Ascending aorta (tissue), 2 donors: ENCODE measurements at regions not wholly inside any gene's neighbourhood (a gene's known extent, or its start where the extent isn't known, plus 50 kb on each side); places are given as distances from the start of the nearest gene placed in this dataset.
"Not testable (repeated sequence)": the region's sequence is repeated elsewhere in the genome, so short reads cannot be mapped to it uniquely, and the experiment has no call there.

ENCODE experiments used
- DNase-seq, 2 donors: peaks; one replicate each; pipeline ENCODE4 v3.0.0-alpha.2; 2019; ENCODE audit warnings: low spot score in 2 of 2
- H3K27ac ChIP-seq, 2 donors: fragments of 200-600 bp; sonication (generic); one replicate each; pipeline ENCODE4 v1.5.1; 2016 to 2017; ENCODE audit warnings: mild to moderate bottlenecking in 1 of 2
- H3K27me3 ChIP-seq: fragments of 200-600 bp; sonication (generic); one replicate; pipeline ENCODE4 v1.5.1; 2017
- H3K36me3 ChIP-seq, 2 donors: fragments of 200-600 bp; sonication (generic); one replicate each; pipeline ENCODE4 v1.5.1; 2016
- H3K4me1 ChIP-seq, 2 donors: fragments of 200-600 bp; sonication (generic); one replicate each; pipeline ENCODE4 v1.5.1; 2016 to 2017; ENCODE audit warnings: mild to moderate bottlenecking in 1 of 2
- H3K4me3 ChIP-seq, 2 donors: fragments of 200-600 bp; sonication (generic); one replicate each; pipeline ENCODE4 v1.5.1; 2016 to 2017; ENCODE audit warnings: mild to moderate bottlenecking in 1 of 2
- H3K9me3 ChIP-seq, 2 donors: fragments of 200-600 bp; sonication (generic); one replicate each; pipeline ENCODE4 v1.5.1; 2016
- intact Hi-C: fragments of 100-400 bp; cut with DNase I; formaldehyde crosslinking; loops from one replicate; pipeline ENCODE4 v1.15.1; 2023
- TF ChIP-seq, protein P1 (sequence below), 3 experiments: fragments of 200-600 bp in 2 of 3; fragments of 450-650 bp in 1 of 3; sonication (generic) in 2 of 3; IDR thresholded peaks; one replicate each; pipeline ENCODE4 v1.5.1; 2016 to 2019; ENCODE audit warnings: antibody characterized with exemption in 3 of 3, mild to moderate bottlenecking in 1 of 3, moderate library complexity in 1 of 3

DNA sequence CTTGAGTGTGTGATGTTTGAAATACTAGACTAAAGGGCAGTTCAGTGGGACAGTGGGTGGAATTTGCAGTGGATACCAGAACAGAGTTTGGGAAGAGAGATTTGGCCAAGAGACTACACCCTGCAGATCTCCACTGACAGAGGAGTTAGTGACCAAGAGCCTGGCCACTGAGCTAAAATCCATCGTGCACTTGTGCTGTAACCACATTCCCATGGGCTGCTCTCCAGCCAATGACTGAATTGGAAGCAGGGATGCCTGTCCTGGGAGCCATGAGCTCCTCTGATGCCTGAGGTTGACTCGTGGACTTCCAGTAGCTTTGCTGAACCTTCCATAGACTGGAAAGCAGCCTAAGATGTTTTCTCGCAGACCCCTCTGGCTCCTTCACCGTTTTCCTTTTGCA, 296.1 kb downstream of the TRIML1 start:
- intact Hi-C loops: no loop called here
- TF ChIP-seq, protein P1, sequence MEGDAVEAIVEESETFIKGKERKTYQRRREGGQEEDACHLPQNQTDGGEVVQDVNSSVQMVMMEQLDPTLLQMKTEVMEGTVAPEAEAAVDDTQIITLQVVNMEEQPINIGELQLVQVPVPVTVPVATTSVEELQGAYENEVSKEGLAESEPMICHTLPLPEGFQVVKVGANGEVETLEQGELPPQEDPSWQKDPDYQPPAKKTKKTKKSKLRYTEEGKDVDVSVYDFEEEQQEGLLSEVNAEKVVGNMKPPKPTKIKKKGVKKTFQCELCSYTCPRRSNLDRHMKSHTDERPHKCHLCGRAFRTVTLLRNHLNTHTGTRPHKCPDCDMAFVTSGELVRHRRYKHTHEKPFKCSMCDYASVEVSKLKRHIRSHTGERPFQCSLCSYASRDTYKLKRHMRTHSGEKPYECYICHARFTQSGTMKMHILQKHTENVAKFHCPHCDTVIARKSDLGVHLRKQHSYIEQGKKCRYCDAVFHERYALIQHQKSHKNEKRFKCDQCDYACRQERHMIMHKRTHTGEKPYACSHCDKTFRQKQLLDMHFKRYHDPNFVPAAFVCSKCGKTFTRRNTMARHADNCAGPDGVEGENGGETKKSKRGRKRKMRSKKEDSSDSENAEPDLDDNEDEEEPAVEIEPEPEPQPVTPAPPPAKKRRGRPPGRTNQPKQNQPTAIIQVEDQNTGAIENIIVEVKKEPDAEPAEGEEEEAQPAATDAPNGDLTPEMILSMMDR (IDR thresholded peaks at IDR 0.05): no peak
- H3K36me3 ChIP-seq: no peaks in the 10 kb centered on the region
- DNase-seq: no peak
- H3K4me3 ChIP-seq: no peak overlapping the region
- no peaks in the 10 kb centered on the region for H3K9me3 ChIP-seq
- H3K4me1 ChIP-seq: no peaks in the 10 kb centered on the region
- no peaks in the 10 kb centered on the region for H3K27me3 ChIP-seq
- no peak overlapping the region for H3K27ac ChIP-seq

DNA sequence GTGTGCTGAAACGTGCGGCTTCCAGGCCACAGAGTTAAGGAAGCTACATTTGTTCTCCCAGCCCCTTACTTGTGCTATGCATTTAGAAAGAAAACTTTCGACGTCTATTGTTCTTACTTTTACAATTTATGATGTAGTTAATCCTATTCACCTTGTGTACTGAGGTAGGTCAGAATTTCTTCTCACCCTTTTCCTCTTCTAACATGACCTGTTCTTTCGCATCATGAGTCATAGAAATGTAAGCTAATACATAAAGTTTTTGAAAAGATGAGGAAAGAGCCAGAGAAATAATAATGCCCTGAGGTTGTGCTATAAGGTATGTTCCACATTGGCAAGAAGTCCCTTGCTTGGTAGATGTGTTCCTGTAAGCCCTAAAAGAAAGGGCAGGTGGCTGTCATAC, 298.3 kb downstream of the TRIML1 start:
- Histone ChIP-seq H3K27ac (no peak overlapping the region), H3K4me1 (no peaks in the 10 kb centered on the region), H3K9me3 (no peaks in the 10 kb centered on the region), H3K4me3 (no peak overlapping the region), H3K27me3 (no peaks in the 10 kb centered on the region), H3K36me3 (no peaks in the 10 kb centered on the region)
- TF ChIP-seq, protein P1 (IDR thresholded peaks at IDR 0.05): no peak
- no peak for DNase-seq
- intact Hi-C loops: no loop called here

DNA sequence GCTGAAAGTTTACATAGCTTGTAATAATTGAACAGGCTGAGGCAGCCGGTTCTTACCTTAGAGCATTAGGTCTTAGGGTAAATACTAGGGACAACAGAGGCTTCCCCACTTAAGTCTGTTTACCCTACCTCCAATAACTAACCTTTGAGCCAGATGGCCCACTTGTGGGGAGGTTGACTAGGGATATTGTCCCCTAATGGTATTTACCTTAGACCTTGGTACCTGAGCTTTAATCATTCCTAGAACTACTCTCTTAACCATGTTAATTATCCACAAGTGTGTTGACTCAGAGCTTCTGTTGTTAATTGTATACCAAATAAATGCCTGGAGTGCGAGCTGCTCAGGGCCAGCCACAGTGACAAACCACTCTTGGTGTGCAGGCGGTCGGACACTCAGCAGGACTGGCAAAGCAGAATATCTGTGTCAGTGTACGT, 299.2 kb downstream of the TRIML1 start:
- DNase-seq, H3K4me3 ChIP-seq, H3K27me3 ChIP-seq, intact Hi-C loops, H3K36me3 ChIP-seq, H3K4me1 ChIP-seq, H3K9me3 ChIP-seq, H3K27ac ChIP-seq: not testable (repeated sequence)

DNA sequence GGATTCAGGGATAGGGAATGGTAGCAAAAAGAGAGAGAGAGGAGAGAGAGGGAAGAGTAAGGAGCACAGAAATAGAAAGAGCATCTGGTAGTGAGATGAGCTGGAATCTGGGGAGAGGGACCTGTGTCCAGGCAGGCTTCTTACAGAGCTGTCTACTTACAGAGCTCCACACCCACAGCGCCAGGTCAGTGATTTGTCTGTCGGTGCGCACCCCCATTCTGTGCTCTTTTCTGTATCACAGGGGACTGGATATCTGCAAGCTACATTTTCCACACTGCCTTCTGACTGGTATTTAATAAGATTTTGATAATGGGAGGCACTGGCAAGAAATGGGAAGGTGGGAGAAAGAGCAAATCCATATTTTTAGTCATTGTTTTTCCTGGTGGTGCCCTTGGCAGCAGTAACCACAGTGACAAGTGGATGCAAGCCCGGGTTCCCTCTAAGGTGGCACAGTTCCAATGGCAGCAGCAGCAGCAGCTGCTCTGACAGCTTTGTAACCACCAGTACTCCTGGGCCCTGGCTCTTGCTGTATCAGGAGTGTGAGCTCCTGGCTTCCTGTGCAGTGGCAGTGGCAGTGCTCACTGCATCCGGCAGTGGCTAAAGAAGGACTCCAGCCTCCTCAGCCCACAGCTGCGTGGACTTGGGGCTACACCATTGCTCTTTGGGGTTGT, 300.5 kb downstream of the TRIML1 start:
- no peaks in the 10 kb centered on the region for H3K27me3 ChIP-seq
- TF ChIP-seq, protein P1 (IDR thresholded peaks at IDR 0.05): no peak
- H3K4me1 ChIP-seq: no peaks in the 10 kb centered on the region
- H3K36me3 ChIP-seq: no peaks in the 10 kb centered on the region
- H3K4me3 ChIP-seq: no peak overlapping the region
- no peak overlapping the region for H3K27ac ChIP-seq
- intact Hi-C loops: no loop called here
- no peaks in the 10 kb centered on the region for H3K9me3 ChIP-seq
- no peak for DNase-seq

DNA sequence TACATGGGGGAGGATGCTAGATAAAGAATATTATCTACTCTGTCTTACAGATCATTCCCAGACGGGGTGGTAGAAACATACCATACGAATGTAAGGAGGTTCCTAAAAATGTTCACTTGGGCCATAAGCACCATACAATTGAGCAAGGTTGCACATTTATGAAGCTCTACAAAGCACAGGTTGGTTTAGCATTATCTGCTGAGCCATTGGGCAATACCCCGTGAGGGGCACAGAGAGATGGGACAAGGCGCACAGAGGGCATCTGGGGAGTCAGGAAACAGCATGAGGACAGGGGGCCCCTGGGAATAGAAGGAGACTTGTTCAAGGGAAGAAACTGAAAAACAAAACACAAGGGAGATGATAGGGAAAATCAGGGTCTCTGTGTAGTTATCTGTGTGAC, 305.3 kb downstream of the TRIML1 start:
- intact Hi-C loops: no loop called here
- no peak for DNase-seq
- H3K4me3 ChIP-seq: no peak overlapping the region
- H3K27me3 ChIP-seq: no peaks in the 10 kb centered on the region
- H3K36me3 ChIP-seq: no peaks in the 10 kb centered on the region
- no peak overlapping the region for H3K27ac ChIP-seq
- H3K9me3 ChIP-seq: no peaks in the 10 kb centered on the region
- TF ChIP-seq, protein P1 (IDR thresholded peaks at IDR 0.05): no peak
- H3K4me1 ChIP-seq: no peaks in the 10 kb centered on the region

DNA sequence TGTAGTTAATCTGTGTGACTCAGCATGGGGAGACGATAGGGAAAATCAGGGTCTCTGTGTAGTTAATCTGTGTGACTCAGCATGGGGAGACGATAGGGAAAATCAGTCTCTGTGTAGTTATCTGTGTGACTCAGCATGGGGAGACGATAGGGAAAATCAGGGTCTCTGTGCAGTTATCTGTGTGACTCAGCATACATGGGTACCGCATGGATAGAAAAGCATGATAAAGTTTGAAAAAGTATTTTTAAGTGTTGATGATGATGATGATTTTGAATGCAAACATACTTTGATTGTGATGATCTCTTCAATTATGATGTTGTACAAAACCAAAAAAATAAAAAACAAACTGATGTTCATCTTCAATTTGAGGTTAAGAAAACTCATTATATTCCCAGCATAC, 309.8 kb downstream of the TRIML1 start:
- H3K27ac ChIP-seq, H3K27me3 ChIP-seq, intact Hi-C loops, DNase-seq, H3K36me3 ChIP-seq, H3K4me1 ChIP-seq, H3K4me3 ChIP-seq, H3K9me3 ChIP-seq: not testable (repeated sequence)

DNA sequence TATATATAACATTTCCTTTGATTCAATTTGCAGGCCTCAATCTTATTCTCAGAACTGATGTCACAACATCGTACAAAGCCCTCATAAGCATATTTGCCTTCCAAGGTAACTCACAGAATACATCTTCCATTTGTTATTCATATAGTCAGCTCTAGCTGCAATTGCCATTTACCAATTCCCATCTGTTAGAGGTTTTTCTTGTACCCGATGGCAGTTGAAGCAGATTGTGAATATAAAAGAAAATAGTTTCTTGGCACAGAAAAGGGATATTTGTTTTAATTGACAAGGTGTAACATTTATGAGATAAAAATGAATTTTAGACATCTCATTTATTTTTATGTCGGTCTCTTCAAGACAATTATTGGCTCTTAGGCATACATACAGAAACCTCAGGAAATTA, 311.3 kb downstream of the TRIML1 start:
- intact Hi-C loops: no loop called here
- H3K4me3 ChIP-seq: no peak overlapping the region
- H3K27ac ChIP-seq: no peak overlapping the region
- TF ChIP-seq, protein P1 (IDR thresholded peaks at IDR 0.05): no peak
- no peaks in the 10 kb centered on the region for H3K9me3 ChIP-seq
- no peak for DNase-seq
- H3K27me3 ChIP-seq: no peaks in the 10 kb centered on the region
- H3K4me1 ChIP-seq: no peaks in the 10 kb centered on the region
- no peaks in the 10 kb centered on the region for H3K36me3 ChIP-seq
